Endothelial cell of umbilical vein (primary cell): ENCODE measurements at regions not wholly inside any gene's neighbourhood (a gene's known extent, or its start where the extent isn't known, plus 50 kb on each side); places are given as distances from the start of the nearest gene placed in this dataset.
A peak's percentile ranks its signal among the peaks of the same experiment; 100 is the strongest.

ENCODE experiments used
- BruUV-seq: library from RNA; stranded (reverse); fragments of 400-500 nt; replicated peaks from 2 replicates; lab custom pipeline; 2021; lab: Mats Ljungman, UMichigan
- CTCF ChIA-PET: fragments of 300-600, 350-600 bp; sonication (Branson Sonifier 250); formaldehyde crosslinking; loops from one replicate; lab custom pipeline; 2021; ENCODE audit warnings: antibody characterized with exemption, inconsistent platforms; lab: Charles Lee
- POLR2A ChIA-PET: fragments of 300-600, 350-600 bp; sonication (Branson Sonifier 250); formaldehyde crosslinking; loops from one replicate; lab custom pipeline; 2021; ENCODE audit warnings: antibody characterized with exemption, inconsistent platforms; lab: Charles Lee
- DNase-seq: peaks from one replicate; pipeline ENCODE4 v3.0.0-alpha.2; 2011; ENCODE audit warnings: low read depth, low spot score
- FAIRE-seq: peaks from 2 replicates; lab custom pipeline; 2011; peaks lifted over from hg19 to GRCh38; lab: Jason Lieb, UNC
- H2AFZ ChIP-seq: 2 replicates; pipeline ENCODE4 v1.6.0; 2012; ENCODE audit warnings: low read depth, low read length, control low read depth, inconsistent platforms
- H3K27ac ChIP-seq: 2 replicates; pipeline ENCODE4 v1.5.1; 2011; ENCODE audit warnings: low read depth, mild to moderate bottlenecking, control low read depth, low read length, moderate library complexity; ENCODE audit not compliant: insufficient read depth
- H3K27me3 ChIP-seq, 2 experiments: 2 replicates each; pipeline versions ENCODE4 v1.6.0 to v1.6.1; 2011; ENCODE audit warnings: low read length in 2 of 2, mixed read lengths in 1 of 2; ENCODE audit not compliant: control insufficient read depth in 2 of 2, insufficient read depth in 2 of 2
- H3K36me3 ChIP-seq, 2 experiments: 2 replicates in 1 of 2; 3 replicates in 1 of 2; pipeline ENCODE4 v1.5.1; 2011; ENCODE audit warnings: low read length in 2 of 2, mild to moderate bottlenecking in 1 of 2, moderate library complexity in 1 of 2; ENCODE audit not compliant: control insufficient read depth in 2 of 2, insufficient read depth in 2 of 2; ENCODE audit errors: extremely low read depth in 1 of 2
- H3K4me1 ChIP-seq: 3 replicates; pipeline ENCODE4 v1.5.1; 2011; ENCODE audit warnings: mild to moderate bottlenecking, low read length; ENCODE audit not compliant: control insufficient read depth, insufficient read depth; ENCODE audit errors: extremely low read depth
- H3K4me2 ChIP-seq: 2 replicates; pipeline ENCODE4 v1.6.1; 2011; ENCODE audit warnings: low read length, control low read depth, mixed read lengths; ENCODE audit not compliant: insufficient read depth
- H3K4me3 ChIP-seq, 3 experiments: fragments of 200-600 bp in 1 of 3; sonication (generic), shearing (Covaris generic) in 1 of 3; replicated peaks in 1 of 3; 2 replicates each; pipeline ENCODE4 v1.5.1; 2011 to 2016; ENCODE audit warnings: control low read depth in 3 of 3, low read length in 3 of 3, mild to moderate bottlenecking in 2 of 3, inconsistent platforms in 1 of 3, low read depth in 1 of 3, moderate library complexity in 1 of 3; ENCODE audit not compliant: insufficient read depth in 1 of 3
- H3K79me2 ChIP-seq: 2 replicates; pipeline ENCODE4 v1.6.0; 2012; ENCODE audit warnings: low read length, inconsistent platforms; ENCODE audit not compliant: control insufficient read depth, insufficient read depth
- H3K9ac ChIP-seq: replicated peaks from 2 replicates; pipeline ENCODE3; 2011; ENCODE audit warnings: low read length, control low read depth; ENCODE audit not compliant: insufficient read depth; ENCODE audit errors: extremely low read depth
- H3K9me1 ChIP-seq: replicated peaks from 3 replicates; pipeline ENCODE4 v1.6.0; 2011; ENCODE audit warnings: mild to moderate bottlenecking, low read length; ENCODE audit not compliant: control insufficient read depth, insufficient read depth; ENCODE audit errors: extremely low read depth
- H3K9me3 ChIP-seq: replicated peaks from 2 replicates; pipeline ENCODE4 v1.5.1; 2012; ENCODE audit warnings: low read length, inconsistent platforms; ENCODE audit not compliant: control insufficient read depth, insufficient read depth
- H4K20me1 ChIP-seq: replicated peaks from 2 replicates; pipeline ENCODE3; 2011; ENCODE audit warnings: mild to moderate bottlenecking, low read length; ENCODE audit not compliant: control insufficient read depth, insufficient read depth; ENCODE audit errors: extremely low read depth
- CTCF ChIP-seq, 2 donors: IDR thresholded peaks; 1 replicate in 1 of 2; 2 replicates in 1 of 2; pipeline ENCODE4 v1.5.1; 2011; ENCODE audit warnings: low read length in 2 of 2, mild to moderate bottlenecking in 2 of 2, moderate library complexity in 2 of 2, control low read depth in 1 of 2, inconsistent platforms in 1 of 2, low read depth in 1 of 2; ENCODE audit not compliant: insufficient read depth in 1 of 2; ENCODE audit errors: extremely low read depth in 1 of 2
- EZH2 ChIP-seq: IDR thresholded peaks from 2 replicates; pipeline ENCODE4 v1.6.1; 2012; ENCODE audit warnings: borderline replicate concordance, low read depth, mild to moderate bottlenecking, moderate library complexity, low read length, inconsistent platforms; ENCODE audit not compliant: severe bottlenecking
- FOS ChIP-seq: IDR thresholded peaks from 2 replicates; pipeline ENCODE4 v1.6.1; 2011; ENCODE audit warnings: mild to moderate bottlenecking, low read length, moderate library complexity, borderline replicate concordance; ENCODE audit not compliant: insufficient read depth
- GATA2 ChIP-seq: IDR thresholded peaks from 2 replicates; pipeline ENCODE4 v1.7.0; 2011; ENCODE audit warnings: low read depth, mild to moderate bottlenecking, moderate library complexity, mixed read lengths, low read length; ENCODE audit not compliant: insufficient read length, insufficient read depth
- JUN ChIP-seq: IDR thresholded peaks from 2 replicates; pipeline ENCODE4 v1.6.1; 2011; ENCODE audit warnings: borderline replicate concordance, low read depth; ENCODE audit not compliant: insufficient read length, insufficient read depth
- MAX ChIP-seq: IDR thresholded peaks from 2 replicates; pipeline ENCODE4 v1.6.1; 2011; ENCODE audit not compliant: insufficient read depth, insufficient read length
- MYC ChIP-seq: IDR thresholded peaks from one replicate; pipeline ENCODE4 v1.6.1; 2011; ENCODE audit warnings: mild to moderate bottlenecking, low read depth, low read length
- POLR2A ChIP-seq: IDR thresholded peaks from 2 replicates; pipeline ENCODE4 v1.6.1; 2012; ENCODE audit warnings: low read depth, mild to moderate bottlenecking, control low read depth, low read length
- POLR2AphosphoS5 ChIP-seq: IDR thresholded peaks from 2 replicates; pipeline ENCODE4 v1.6.1; 2012; ENCODE audit warnings: low read depth, mild to moderate bottlenecking, control low read depth, low read length, moderate library complexity; ENCODE audit not compliant: insufficient read depth
- dilution Hi-C: fragments of 300-500 bp; cut with MboI; formaldehyde crosslinking; loops from one replicate; pipeline ENCODE4 v1.15.0; 2019; ENCODE audit warnings: low sequenced_read_pairs; ENCODE audit not compliant: extremely low pct_ligation_motif_present
- intact Hi-C: fragments of 100-400 bp; cut with micrococcal nuclease; formaldehyde crosslinking; loops from one replicate; pipeline ENCODE4 v1.10.0; 2022

- peak; percentile 42 for DNase-seq
- POLR2A ChIA-PET = no interaction called here
- no TSS peak for BruUV-seq
These were observed 249.6 kb upstream of the ROBO1 start for GRCh38 chr3:80017369-80017768.

GRCh38 chr3:80014576-80014975 is 246.8 kb upstream of the ROBO1 start:
- no peak for TF ChIP-seq POLR2AphosphoS5
- TF ChIP-seq JUN = no peak
- no peak for TF ChIP-seq MAX
- TF ChIP-seq POLR2A = no peak
- TF ChIP-seq GATA2 = no peak
- no peak for TF ChIP-seq EZH2
- no peak for TF ChIP-seq CTCF (IDR thresholded peaks at IDR 0.05; ENCODE audit: extremely low read depth in 1 of 2, insufficient read depth in 1 of 2, low read depth in 1 of 2, low read length in 2 of 2)
- no peak for TF ChIP-seq MYC
- no peak for TF ChIP-seq FOS
- peaks cover 21% of the 10 kb centered on the region for H3K4me1 ChIP-seq
- intact Hi-C loops (no loop called here), dilution Hi-C loops (no loop called here)
- no peak for FAIRE-seq
- DNase-seq = no peak
- H3K9me3 ChIP-seq = no peaks in the 10 kb centered on the region
- H3K4me2 ChIP-seq = no peak overlapping the region
- H3K27ac ChIP-seq = no peak overlapping the region
- H3K4me3 ChIP-seq = no peak overlapping the region
- POLR2A ChIA-PET = no interaction called here
- H3K79me2 ChIP-seq = no peaks in the 10 kb centered on the region
- no peaks in the 10 kb centered on the region for H3K27me3 ChIP-seq
- no peak overlapping the region for H3K9ac ChIP-seq
- no peaks in the 10 kb centered on the region for H3K9me1 ChIP-seq
- no TSS peak for BruUV-seq
- no peaks in the 10 kb centered on the region for H4K20me1 ChIP-seq
- H2AFZ ChIP-seq = no peak overlapping the region
- H3K36me3 ChIP-seq = no peaks in the 10 kb centered on the region
- CTCF ChIA-PET = no interaction called here

More at GRCh38 chr3:80017369-80017768, 249.6 kb upstream of the ROBO1 start:
- Histone ChIP-seq H3K4me3 (no peak overlapping the region), H4K20me1 (no peaks in the 10 kb centered on the region), H3K79me2 (no peaks in the 10 kb centered on the region), H3K36me3 (no peaks in the 10 kb centered on the region), H3K27ac (no peak overlapping the region), H3K9me1 (no peaks in the 10 kb centered on the region), H3K9me3 (no peaks in the 10 kb centered on the region), H3K4me2 (no peak overlapping the region), H3K4me1 (peaks cover 21% of the 10 kb centered on the region), H3K9ac (no peak overlapping the region), H3K27me3 (no peaks in the 10 kb centered on the region), H2AFZ (peak overlapping the region; percentile 22)
- intact Hi-C loops = loop anchor here (5.0 kb wide), 1 partner anchor 145 kb away; no protein-coding TSS in a partner anchor
- TF ChIP-seq MAX = no peak
- TF ChIP-seq GATA2 = no peak
- TF ChIP-seq JUN = no peak
- no peak for TF ChIP-seq POLR2AphosphoS5
- dilution Hi-C loops = no loop called here
- FAIRE-seq = no peak
- CTCF ChIA-PET = interaction anchor here (0.7 kb wide), 1 partner anchor 18 kb away, joined by 3 read pairs; no protein-coding TSS in a partner anchor
